HG02759 (cell line): ENCODE measurements at regions not wholly inside any gene's neighbourhood (a gene's known extent, or its start where the extent isn't known, plus 50 kb on each side); places are given as distances from the start of the nearest gene placed in this dataset.
A peak's percentile ranks its signal among the peaks of the same experiment; 100 is the strongest.

Experiments used
- ATAC-seq: cut with Tn5 transposase; IDR thresholded peaks from one replicate; pipeline ENCODE4 v1.9.1; 2021; ENCODE audit warnings: mild to moderate bottlenecking, moderate library complexity; ENCODE audit not compliant: unreplicated experiment

DNA sequence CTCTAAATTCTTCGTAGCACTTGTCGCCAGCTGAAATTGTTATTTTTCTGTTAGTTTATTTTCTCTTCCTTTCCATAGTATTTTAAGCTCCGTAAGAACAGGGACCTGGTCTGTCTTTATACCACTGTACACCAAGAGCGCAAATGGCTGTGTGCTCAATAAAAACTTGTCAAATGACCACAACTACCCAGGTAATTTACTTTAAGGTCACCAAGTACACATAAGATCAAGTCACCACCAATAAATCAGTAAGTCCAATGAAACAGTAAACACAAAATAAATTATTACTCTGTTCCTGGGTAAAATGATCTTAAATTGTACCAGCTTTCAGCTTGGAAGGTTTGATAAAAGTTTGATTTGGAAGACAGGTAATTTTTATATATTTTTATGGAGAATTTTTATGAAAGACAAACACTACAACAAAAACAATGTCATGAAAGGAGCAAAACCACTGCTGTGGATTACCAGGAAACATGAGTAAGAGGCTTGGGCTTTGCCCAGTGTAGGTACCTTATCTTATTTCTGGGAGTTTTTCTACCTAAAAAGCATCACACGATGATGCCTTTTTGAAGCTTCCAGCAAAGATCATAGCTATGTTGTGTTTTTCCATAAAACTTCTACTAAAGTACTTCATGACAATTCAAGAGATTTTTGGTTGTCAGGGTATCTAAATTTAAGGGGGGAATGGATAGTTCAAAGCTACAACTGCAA lies 406.8 kb downstream of the SHQ1 start:
- no peak for ATAC-seq

DNA sequence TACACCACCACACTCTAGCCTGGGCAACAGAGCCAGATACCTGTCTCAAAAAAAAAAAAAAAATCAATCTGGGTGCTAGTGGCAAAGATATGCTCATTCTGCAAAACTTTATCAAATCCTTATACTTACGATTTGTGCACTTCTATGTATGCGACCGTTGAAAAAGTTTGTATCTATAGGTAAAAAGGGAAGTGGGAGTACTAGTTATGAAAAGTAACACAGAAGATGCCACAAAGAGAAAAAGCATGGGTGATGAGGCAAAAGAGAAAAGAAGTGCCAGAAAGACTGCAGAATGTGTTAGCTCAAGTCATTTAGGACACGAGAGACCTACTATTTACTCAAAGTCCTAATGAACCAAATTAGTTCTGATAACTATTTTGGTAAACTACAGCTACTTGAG lies 407.8 kb downstream of the SHQ1 start:
- no peak for ATAC-seq

DNA sequence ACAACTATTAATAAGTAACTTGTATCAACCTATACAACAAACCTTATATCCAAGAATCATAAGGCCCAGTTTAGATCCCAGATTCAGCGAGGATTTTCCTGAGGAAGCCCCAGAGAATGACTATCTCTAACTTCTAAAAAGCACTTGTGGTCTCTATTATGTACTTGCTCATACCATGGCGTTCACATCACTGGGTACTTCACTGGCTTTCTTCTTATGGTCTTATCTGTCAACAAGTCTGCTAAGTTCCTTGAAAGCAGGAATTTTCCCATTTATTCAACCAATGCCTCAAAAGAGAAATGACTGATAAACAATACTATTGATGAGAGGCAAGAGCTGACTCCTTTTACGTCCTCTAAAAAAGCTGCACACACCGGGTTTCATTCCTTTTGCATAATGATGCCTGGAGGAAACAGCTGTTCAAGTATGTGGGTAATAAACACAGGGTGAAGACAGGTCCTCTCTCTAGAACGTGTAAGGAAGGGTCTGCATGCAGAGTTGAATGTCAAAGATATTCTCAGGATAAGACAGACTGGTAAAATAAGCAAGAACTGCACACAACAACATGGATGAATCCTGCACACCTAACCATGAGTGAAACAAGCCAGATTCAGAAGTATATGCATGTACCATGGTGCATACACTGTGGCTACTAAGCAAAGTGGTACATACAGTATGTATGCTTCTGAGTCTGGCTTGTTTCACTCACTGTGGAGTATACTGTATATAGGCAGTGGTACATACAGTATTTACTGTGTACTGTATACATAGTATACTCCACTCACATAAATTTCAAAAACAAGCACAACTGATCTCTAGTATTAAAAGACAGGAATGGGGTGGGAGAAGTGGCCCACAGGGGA lies 408.7 kb downstream of the SHQ1 start:
- peak; percentile 54 for ATAC-seq

DNA sequence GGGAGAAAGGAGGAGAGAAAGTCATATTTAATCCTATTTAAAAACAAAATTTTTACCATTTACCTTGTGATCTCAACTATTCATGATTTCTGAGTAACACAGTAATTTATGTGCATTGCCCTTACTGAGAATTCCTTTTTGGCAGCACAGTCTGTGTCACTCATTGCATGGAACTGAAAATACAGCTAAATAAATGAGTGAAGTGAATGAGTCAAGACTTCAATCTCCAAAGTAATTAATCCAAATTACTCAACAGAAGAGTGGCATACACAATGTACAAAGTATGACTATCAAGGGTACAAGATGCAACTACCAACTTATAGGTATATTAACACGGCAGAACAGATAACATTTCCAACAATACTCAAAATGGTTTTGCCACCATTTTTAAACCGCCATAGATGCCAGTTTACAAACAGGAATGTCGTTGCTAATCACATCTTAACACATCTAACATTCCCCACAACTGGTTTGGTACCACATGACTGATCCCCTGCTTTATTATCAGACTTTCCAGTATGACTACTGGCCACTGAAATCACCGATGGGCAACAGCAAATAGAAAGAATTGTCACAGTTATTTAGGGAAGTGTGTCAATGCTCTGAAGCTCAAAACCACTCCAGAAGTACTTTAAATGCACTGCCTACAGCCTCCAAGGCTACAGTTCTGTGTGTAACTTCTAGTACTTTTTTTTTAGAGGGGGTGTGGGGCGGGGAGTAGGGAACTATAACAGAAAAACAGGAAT lies 410.4 kb downstream of the SHQ1 start:
- ATAC-seq, result no peak

DNA sequence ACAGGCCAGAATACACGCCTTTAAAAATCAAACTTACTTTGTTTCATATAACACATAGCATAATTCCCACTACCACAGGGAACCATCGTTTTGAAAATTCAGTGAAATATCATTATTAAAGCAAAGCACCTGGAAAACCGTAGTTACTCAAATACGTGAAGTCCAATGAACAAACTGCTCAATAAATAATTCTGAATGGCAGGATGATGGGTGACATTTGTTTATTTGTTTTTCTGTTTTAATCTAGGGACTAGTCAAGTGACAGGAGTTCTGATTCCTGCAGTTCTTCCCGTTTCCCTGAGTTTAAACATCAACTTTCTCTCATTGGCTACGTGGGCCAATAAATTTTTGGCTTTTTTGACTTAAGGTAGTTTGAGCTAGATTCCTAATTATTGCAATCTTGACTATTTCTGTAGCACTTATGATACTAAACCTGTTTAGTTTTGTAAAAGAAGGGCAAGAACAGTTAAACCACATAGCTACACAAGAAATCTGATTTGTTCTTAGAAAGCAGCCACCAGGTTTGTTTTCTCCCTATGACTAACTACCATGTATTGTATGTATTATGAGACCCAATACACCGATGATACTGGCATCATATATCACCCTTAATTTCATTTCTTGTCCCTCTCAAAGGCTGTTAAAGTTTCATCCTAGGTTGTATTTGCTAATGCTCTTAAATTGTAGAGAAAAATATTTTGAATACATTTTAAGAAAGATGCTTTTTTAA lies 411.2 kb downstream of the SHQ1 start:
- ATAC-seq, result no peak

DNA sequence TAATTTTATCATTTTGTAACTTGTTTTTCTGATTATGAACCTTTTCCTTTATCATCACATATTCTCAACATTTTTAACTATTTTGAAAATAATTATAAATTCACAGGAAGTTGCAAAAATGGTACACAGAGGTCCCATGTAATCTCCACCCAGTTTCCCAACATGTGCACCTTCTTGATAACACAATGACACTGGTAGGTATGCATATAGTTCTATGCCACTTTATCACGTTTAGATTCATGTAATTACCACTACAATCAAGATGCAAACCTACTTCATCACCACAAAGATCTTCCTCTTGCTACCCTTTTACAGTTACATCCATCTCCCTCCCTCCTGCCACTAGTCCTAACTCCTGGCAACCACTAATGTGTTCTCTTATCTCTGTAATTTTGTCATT lies 413.9 kb downstream of the SHQ1 start:
- ATAC-seq, result no peak

DNA sequence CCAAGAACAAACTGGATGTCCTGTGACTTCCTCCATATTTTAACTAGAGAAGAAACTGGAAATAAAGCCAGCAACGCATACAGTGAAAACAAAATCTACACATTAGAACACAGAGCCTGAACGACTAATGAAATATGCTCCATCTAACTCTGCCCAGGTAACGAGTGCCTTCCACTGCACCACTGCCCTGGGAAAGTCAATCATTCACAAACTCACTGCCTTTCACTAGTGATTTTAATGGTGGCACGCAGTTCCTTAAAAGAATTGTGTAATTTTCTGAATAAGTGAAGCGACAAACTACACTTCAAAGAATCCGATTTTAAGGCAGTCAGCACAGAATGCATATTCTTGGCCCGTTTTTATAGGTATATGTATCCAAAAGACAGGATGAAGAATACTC lies 416.0 kb downstream of the SHQ1 start:
- ATAC-seq, result no peak

DNA sequence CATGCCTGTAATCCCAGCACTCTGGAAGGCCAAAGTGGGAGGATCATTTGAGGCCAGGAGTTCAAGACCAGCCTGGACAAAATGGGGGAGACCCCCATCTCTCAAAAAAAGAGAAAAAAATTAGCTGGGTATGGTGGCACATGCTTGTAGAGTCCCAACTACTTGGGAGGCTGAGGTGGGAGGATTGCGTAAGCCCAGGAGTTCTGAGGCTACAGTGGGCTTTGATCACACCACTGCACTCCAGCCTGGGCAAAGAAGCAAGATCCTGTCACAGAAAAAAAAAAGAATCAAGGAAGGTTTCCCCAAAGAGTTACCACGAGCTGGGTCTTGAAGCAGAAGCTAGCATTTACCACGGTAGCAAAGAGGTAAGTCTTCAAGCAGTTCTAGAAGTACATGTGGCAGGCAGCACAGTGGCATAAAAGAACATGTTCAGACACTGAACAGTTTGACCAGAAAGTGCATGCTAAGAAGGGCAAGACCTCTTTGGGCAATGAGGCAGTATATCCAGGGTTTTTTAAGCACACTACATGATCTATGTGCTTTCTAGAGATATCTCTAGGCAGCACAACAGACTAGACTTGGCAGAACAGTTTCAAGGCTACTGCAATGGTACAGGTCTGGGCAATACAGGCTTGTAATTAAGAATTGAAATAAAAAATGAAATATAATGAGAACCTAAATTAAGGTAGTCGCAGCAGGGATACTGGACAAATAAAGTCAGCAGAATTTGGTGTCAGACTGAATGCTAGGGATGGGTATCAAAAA lies 418.5 kb downstream of the SHQ1 start:
- no peak for ATAC-seq

DNA sequence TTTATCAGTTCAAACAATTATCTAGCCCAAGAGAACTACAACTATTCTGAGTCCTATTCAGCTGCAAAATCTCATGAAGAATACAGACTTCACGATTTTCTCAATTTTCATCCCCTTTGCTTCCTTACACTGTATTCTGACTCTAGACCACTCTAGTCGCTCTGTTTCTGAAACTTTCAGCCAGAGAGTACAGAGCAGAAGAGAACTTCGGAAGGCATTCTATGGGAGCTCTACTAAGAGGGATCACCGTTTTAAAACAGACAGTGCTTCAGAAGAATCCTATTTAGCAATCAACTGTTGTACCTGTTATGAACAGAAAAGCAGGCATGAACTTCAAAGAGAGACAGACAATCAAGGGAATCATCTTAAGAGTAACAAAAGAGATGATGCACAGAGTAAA lies 419.4 kb downstream of the SHQ1 start:
- ATAC-seq, result no peak

DNA sequence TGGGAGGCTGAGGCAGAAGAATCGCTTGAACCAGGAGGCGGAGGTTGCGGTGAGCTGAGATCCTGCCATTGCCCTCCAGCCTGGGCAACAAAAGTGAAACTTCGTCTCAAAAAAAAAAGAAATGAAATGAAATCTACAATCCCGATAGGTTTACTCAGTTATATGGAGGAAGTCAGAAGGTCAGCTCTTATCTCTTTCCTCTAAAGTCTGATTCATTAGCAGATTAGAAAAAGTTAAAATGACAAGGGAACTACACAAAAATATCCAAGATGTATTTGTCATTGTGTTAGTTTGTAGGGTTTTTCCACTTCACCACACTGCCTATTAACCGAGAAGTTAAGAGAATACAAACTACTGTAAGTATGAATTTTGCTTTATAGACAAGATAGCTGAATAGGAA lies 420.6 kb downstream of the SHQ1 start:
- ATAC-seq, result no peak

DNA sequence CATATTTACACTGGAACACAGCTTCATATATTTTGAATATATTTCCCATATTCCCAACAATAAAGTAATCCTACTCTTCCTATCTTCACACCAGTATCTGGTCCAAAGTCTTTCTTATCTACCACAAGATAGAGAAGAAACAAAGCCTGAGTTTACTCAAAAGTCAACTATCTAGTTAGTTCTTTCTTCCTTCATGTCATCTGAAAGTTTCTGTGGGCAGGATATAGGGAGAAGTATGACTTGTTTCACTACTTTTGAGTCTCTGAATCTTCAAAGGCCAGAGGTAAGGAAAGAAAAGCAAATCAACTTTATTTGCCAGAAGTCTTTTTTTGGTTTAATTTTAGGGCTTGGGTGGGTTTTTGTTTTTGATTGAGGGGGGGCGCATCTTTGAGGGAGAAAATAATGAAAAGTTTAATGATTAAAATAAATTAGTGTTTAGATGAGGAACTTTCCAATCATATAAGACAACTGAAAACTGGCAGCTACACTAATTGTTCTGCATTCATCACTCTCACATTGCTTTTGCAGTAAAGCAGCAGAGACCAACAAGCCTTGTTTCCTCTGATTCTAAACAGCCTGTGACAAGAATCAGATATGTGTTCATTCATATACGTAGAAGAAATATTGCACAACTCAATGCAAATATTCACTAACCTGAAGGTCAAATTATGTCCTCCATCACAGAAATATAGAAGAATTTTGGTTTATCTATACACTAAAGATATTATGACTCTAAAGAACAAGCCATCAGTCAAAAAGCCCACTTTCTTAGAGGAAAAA lies 421.4 kb downstream of the SHQ1 start:
- ATAC-seq, result peak; percentile 77

DNA sequence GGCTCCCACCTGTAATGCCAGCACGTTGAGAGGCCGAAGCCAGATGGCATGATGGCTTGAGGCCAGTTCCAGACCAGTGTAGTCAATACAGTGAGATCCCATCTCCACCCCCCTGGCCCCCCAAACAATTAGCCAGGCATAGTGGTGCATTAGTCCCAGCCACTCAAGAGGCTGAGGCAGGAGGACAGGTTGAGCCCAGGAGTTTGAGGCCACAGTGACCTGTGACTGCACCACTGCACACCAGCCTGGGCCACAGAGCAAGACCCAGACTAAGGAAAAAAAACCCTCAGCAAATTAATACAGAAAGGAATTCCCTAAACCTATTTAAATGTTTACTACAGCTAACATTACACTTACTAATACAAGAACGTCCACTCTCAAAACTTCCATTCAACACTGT lies 424.6 kb downstream of the SHQ1 start:
- ATAC-seq, result no peak

DNA sequence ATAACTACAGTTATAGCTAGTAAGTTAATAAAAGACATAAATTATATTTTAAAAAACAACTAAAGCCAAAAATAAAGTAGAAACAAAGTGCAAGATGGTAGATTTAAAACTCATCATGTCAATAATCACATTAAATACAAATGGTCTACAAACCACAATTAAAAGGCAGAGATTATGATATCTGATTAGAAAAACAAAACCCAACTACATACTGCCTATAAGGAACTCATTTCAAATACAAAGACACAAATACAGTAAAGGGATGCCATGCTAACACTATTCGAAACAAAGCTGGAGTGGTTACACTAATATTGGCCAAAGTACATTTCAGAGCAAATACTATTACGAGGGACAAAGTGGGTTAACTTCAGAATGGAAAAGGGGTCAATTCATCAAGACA lies 426.5 kb downstream of the SHQ1 start:
- ATAC-seq, result no peak

DNA sequence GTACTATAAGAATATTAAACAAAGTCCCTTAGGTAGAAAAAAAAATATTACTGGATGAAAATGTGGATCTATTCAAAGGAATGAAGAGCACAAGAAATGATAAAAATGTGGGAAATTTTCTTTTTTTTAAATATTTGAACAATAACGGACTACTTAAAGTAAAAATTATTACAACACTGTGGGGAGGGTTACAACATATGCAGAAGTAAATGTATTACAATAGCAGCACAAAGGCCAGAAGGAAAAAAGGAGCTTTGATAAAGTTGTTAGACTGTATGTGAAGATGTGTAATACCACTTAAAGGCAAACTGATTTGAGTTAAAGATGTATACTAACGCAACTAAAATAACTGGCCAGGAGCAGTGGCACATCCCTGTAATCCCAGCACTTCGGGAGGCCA lies 427.1 kb downstream of the SHQ1 start:
- no peak for ATAC-seq

DNA sequence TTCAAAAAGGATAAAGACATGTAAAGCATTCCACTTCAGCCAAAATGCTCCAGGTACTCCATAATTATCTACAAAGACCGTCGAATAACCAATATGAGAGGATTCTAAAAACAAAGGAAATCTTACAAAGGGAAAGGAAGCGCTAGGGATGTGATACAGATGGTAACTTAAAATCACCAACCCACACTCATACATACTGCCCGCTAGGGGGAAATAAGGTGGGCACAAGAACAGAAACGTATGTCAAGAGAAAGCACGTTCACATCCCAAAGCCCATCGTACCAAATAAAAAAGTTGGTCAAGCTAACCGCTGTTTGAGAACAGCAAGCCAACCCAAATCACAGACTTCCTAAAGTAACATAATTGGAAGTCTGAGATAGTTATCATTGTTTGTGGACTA lies 429.4 kb downstream of the SHQ1 start:
- ATAC-seq, result no peak

DNA sequence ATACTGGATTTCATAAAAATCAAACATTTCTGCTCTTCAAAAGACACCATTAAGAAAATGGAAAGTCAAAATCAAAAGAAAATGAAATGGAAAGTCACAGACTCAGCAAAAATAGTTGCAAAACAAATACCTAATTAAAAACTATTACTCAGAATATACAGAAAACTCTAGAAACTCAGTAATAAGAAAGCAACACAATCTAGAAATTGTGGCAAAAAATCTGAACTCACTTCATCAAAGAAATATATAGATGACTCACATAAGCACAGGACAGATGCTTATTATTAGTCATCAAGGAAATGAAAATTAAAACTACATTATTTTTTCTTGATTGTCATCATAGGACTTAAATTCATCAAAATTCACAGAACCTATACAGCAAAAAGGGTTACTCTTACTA lies 430.0 kb downstream of the SHQ1 start:
- no peak for ATAC-seq

DNA sequence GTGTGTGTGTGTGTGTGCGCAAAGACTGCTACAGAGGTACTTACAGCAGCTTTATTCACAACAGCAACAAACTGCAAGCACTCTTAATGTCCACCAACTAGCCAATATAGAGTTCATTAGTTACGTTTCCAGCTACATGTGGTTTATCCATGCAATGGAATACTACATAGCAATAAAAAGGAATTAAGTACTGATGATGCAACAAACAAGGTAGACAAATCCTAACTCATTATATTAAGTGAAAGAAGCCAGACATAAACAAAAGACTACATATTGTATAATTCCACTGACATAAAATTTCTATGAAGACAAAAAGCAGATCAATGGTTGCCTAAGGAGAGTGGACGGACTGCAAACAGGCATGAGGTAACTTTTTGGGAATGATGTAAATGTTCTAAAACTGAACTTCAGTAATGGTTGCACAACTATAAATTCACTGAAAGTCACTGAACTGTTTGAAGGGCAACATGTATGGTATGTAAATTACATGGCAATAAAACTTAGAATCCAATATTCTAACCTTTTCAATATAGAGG lies 433.7 kb downstream of the SHQ1 start:
- no peak for ATAC-seq

DNA sequence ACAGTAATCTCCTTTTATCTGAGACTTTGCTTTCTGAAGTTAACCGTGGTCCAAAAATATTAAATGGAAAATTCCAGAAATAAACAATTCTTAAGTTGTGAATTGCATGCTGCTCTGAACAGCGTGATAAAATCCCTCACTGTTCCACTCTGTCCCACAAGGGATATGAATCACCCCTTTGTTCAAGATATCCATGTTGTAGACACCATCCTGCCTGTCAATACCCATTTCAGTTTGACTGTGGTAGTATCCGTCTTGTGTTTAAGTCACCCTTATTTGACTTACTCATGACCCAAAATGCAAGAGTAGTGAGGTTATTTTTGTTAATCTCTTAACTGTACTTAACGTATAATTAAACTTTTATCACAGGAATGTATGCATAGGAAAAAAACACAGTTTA lies 435.0 kb downstream of the SHQ1 start:
- ATAC-seq, result no peak

DNA sequence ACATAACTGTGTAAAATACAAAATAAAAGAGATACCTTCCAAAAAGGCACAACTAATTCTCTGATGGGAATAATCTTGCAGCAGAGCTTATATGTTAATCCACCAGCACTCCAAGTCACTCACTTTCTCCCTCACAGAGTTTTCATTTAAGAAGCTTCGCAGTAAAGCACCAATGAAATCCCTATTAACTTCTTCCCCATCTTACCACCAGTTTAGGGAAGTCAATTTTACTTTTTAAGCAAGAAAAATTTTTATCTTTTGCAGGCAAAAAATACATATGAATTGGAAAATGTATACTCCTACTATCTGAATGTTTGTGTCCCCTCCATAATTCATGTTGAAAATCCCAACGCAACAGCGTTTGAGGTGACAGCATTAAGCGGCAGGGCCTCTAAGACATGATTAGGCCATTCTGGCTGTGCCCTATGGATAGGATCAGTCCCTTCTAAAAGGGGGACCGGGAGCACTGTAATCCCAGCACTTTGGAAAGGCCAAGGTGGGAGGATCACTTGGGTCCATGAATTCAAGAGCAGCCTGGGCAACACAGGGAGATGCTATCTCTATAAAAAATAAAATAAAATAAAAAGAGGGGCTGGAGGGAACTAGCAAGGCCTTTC lies 435.8 kb downstream of the SHQ1 start:
- no peak for ATAC-seq
